ENCODE measurements at regions not wholly inside any gene's neighbourhood (a gene's known extent, or its start where the extent isn't known, plus 50 kb on each side); places are given as distances from the start of the nearest gene placed in this dataset.

GRCh38 chr13:107548338-107548737 is 667.0 kb downstream of the LIG4 start:
- Mint-ChIP-seq H3K27me3 (no peaks in the 10 kb centered on the region), H3K4me1 (ENCODE audit: low read depth) (no peaks in the 10 kb centered on the region), H3K4me3 (no peak overlapping the region), H3K36me3 (ENCODE audit: low read depth) (no peaks in the 10 kb centered on the region), H3K27ac (no peak overlapping the region), H3K9me3 (no peaks in the 10 kb centered on the region)
- intact Hi-C loops (cut with micrococcal nuclease) = no loop called here

- Mint-ChIP-seq H3K4me1 (ENCODE audit: low read depth) (no peaks in the 10 kb centered on the region), H3K9me3 (peaks cover 3% of the 10 kb centered on the region), H3K4me3 (no peak overlapping the region), H3K36me3 (ENCODE audit: low read depth) (no peaks in the 10 kb centered on the region), H3K27ac (no peak overlapping the region), H3K27me3 (no peaks in the 10 kb centered on the region)
- intact Hi-C loops (cut with micrococcal nuclease) = no loop called here
These were observed 669.3 kb downstream of the LIG4 start for GRCh38 chr13:107545946-107546502.

GRCh38 chr13:107534548-107534947 is 680.8 kb downstream of the LIG4 start:
- H3K4me1 Mint-ChIP-seq (ENCODE audit: low read depth) = no peaks in the 10 kb centered on the region
- H3K27ac Mint-ChIP-seq = no peak overlapping the region
- intact Hi-C loops (cut with micrococcal nuclease) = no loop called here
- H3K27me3 Mint-ChIP-seq = no peaks in the 10 kb centered on the region
- peaks cover 15% of the 10 kb centered on the region for H3K9me3 Mint-ChIP-seq
- no peak overlapping the region for H3K4me3 Mint-ChIP-seq
- H3K36me3 Mint-ChIP-seq (ENCODE audit: low read depth) = no peaks in the 10 kb centered on the region

- Mint-ChIP-seq H3K27ac (no peak overlapping the region), H3K4me3 (no peak overlapping the region), H3K27me3 (no peaks in the 10 kb centered on the region), H3K36me3 (ENCODE audit: low read depth) (no peaks in the 10 kb centered on the region), H3K4me1 (ENCODE audit: low read depth) (no peaks in the 10 kb centered on the region), H3K9me3 (peaks cover 17% of the 10 kb centered on the region)
- intact Hi-C loops (cut with micrococcal nuclease) = no loop called here
These were observed 683.5 kb downstream of the LIG4 start for GRCh38 chr13:107531816-107532215.

GRCh38 chr13:107531180-107531579 is 684.2 kb downstream of the LIG4 start:
- intact Hi-C loops (cut with micrococcal nuclease) = no loop called here

GRCh38 chr13:107529035-107529434 is 686.3 kb downstream of the LIG4 start:
- peaks cover 16% of the 10 kb centered on the region for H3K9me3 Mint-ChIP-seq
- no peaks in the 10 kb centered on the region for H3K4me1 Mint-ChIP-seq (ENCODE audit: low read depth)
- intact Hi-C loops (cut with micrococcal nuclease) = no loop called here
- H3K36me3 Mint-ChIP-seq (ENCODE audit: low read depth) = no peaks in the 10 kb centered on the region
- H3K27ac Mint-ChIP-seq = no peak overlapping the region
- no peaks in the 10 kb centered on the region for H3K27me3 Mint-ChIP-seq
- H3K4me3 Mint-ChIP-seq = no peak overlapping the region

More at GRCh38 chr13:107531180-107531579, 684.2 kb downstream of the LIG4 start:
- Mint-ChIP-seq H3K27ac (no peak overlapping the region), H3K9me3 (peaks cover 17% of the 10 kb centered on the region), H3K4me1 (ENCODE audit: low read depth) (no peaks in the 10 kb centered on the region), H3K4me3 (no peak overlapping the region), H3K27me3 (no peaks in the 10 kb centered on the region), H3K36me3 (ENCODE audit: low read depth) (no peaks in the 10 kb centered on the region)

- Mint-ChIP-seq H3K27me3 (no peaks in the 10 kb centered on the region), H3K27ac (no peak overlapping the region), H3K4me3 (no peak overlapping the region), H3K9me3 (peaks cover 21% of the 10 kb centered on the region), H3K36me3 (ENCODE audit: low read depth) (no peaks in the 10 kb centered on the region), H3K4me1 (ENCODE audit: low read depth) (no peaks in the 10 kb centered on the region)
- intact Hi-C loops (cut with micrococcal nuclease) = no loop called here
These were observed 696.6 kb downstream of the LIG4 start for GRCh38 chr13:107518780-107519179.

GRCh38 chr13:107518292-107518691 is 697.0 kb downstream of the LIG4 start:
- Mint-ChIP-seq H3K9me3 (peaks cover 25% of the 10 kb centered on the region), H3K27ac (no peak overlapping the region), H3K27me3 (no peaks in the 10 kb centered on the region), H3K36me3 (ENCODE audit: low read depth) (no peaks in the 10 kb centered on the region), H3K4me3 (no peak overlapping the region), H3K4me1 (ENCODE audit: low read depth) (no peaks in the 10 kb centered on the region)
- intact Hi-C loops (cut with micrococcal nuclease) = no loop called here

- H3K4me1 Mint-ChIP-seq (ENCODE audit: low read depth) = no peaks in the 10 kb centered on the region
- no peaks in the 10 kb centered on the region for H3K27me3 Mint-ChIP-seq
- no peaks in the 10 kb centered on the region for H3K36me3 Mint-ChIP-seq (ENCODE audit: low read depth)
- no peak overlapping the region for H3K27ac Mint-ChIP-seq
- peaks cover 36% of the 10 kb centered on the region for H3K9me3 Mint-ChIP-seq
- intact Hi-C loops (cut with micrococcal nuclease) = no loop called here
- H3K4me3 Mint-ChIP-seq = no peak overlapping the region
These were observed 698.8 kb downstream of the LIG4 start for GRCh38 chr13:107516517-107516916.

- Mint-ChIP-seq H3K27ac (no peak overlapping the region), H3K4me3 (no peak overlapping the region), H3K9me3 (peaks cover 37% of the 10 kb centered on the region), H3K36me3 (ENCODE audit: low read depth) (no peaks in the 10 kb centered on the region), H3K27me3 (no peaks in the 10 kb centered on the region), H3K4me1 (ENCODE audit: low read depth) (no peaks in the 10 kb centered on the region)
- intact Hi-C loops (cut with micrococcal nuclease) = no loop called here
These were observed 702.8 kb downstream of the LIG4 start for GRCh38 chr13:107512551-107512950.

- Mint-ChIP-seq H3K4me1 (ENCODE audit: low read depth) (no peaks in the 10 kb centered on the region), H3K4me3 (no peak overlapping the region), H3K9me3 (peaks cover 7% of the 10 kb centered on the region), H3K36me3 (ENCODE audit: low read depth) (no peaks in the 10 kb centered on the region), H3K27me3 (no peaks in the 10 kb centered on the region), H3K27ac (no peak overlapping the region)
- intact Hi-C loops (cut with micrococcal nuclease) = no loop called here
These were observed 717.7 kb downstream of the LIG4 start for GRCh38 chr13:107497661-107498060.

- no peak overlapping the region for H3K27ac Mint-ChIP-seq
These were observed 722.1 kb downstream of the LIG4 start for GRCh38 chr13:107493266-107493665.

GRCh38 chr13:107482688-107483087 is 732.6 kb downstream of the LIG4 start:
- H3K36me3 Mint-ChIP-seq (ENCODE audit: low read depth) = no peaks in the 10 kb centered on the region
- no peaks in the 10 kb centered on the region for H3K27me3 Mint-ChIP-seq
- H3K4me3 Mint-ChIP-seq = no peak overlapping the region
- peaks cover 8% of the 10 kb centered on the region for H3K9me3 Mint-ChIP-seq
- H3K4me1 Mint-ChIP-seq (ENCODE audit: low read depth) = no peaks in the 10 kb centered on the region
- intact Hi-C loops (cut with micrococcal nuclease) = no loop called here
- H3K27ac Mint-ChIP-seq = no peak overlapping the region

More at GRCh38 chr13:107493266-107493665, 722.1 kb downstream of the LIG4 start:
- no peaks in the 10 kb centered on the region for H3K27me3 Mint-ChIP-seq
- H3K9me3 Mint-ChIP-seq = peaks cover 40% of the 10 kb centered on the region
- H3K4me1 Mint-ChIP-seq (ENCODE audit: low read depth) = no peaks in the 10 kb centered on the region
- H3K4me3 Mint-ChIP-seq = no peak overlapping the region
- no peaks in the 10 kb centered on the region for H3K36me3 Mint-ChIP-seq (ENCODE audit: low read depth)
- intact Hi-C loops (cut with micrococcal nuclease) = no loop called here

GRCh38 chr13:107480130-107480529 is 735.2 kb downstream of the LIG4 start:
- H3K36me3 Mint-ChIP-seq (ENCODE audit: low read depth) = no peaks in the 10 kb centered on the region
- H3K9me3 Mint-ChIP-seq = peaks cover 5% of the 10 kb centered on the region
- no peak overlapping the region for H3K4me3 Mint-ChIP-seq
- H3K27ac Mint-ChIP-seq = no peak overlapping the region
- intact Hi-C loops (cut with micrococcal nuclease) = no loop called here
- no peaks in the 10 kb centered on the region for H3K27me3 Mint-ChIP-seq
- H3K4me1 Mint-ChIP-seq (ENCODE audit: low read depth) = no peaks in the 10 kb centered on the region

GRCh38 chr13:107477772-107478379 is 737.5 kb downstream of the LIG4 start:
- Mint-ChIP-seq H3K4me1 (ENCODE audit: low read depth) (no peaks in the 10 kb centered on the region), H3K36me3 (ENCODE audit: low read depth) (no peaks in the 10 kb centered on the region)

More at GRCh38 chr13:107477772-107478379, 737.5 kb downstream of the LIG4 start:
- Mint-ChIP-seq H3K27me3 (no peaks in the 10 kb centered on the region), H3K9me3 (peaks cover 19% of the 10 kb centered on the region), H3K27ac (no peak overlapping the region), H3K4me3 (no peak overlapping the region)
- intact Hi-C loops (cut with micrococcal nuclease) = no loop called here

All from dendritic cell treated with granulocyte-macrophage colony-stimulating factor and Interleukin-4, amounts not matched to agents 40 ng/mL and 50 ng/mL, for 4 days (primary cell).